GM12892 (cell line): ENCODE measurements at regions not wholly inside any gene's neighbourhood (a gene's known extent, or its start where the extent isn't known, plus 50 kb on each side); places are given as distances from the start of the nearest gene placed in this dataset.
"Not testable (repeated sequence)": the region's sequence is repeated elsewhere in the genome, so short reads cannot be mapped to it uniquely, and the experiment has no call there.

Experiments used
- POLR2A ChIP-seq: IDR thresholded peaks from 2 replicates; pipeline ENCODE4 v1.6.1; 2011; ENCODE audit warnings: low read depth, low read length, control low read depth
- TAF1 ChIP-seq: IDR thresholded peaks from 2 replicates; pipeline ENCODE4 v1.6.1; 2011; ENCODE audit warnings: low read depth, mild to moderate bottlenecking, control low read depth, low read length, borderline replicate concordance

DNA sequence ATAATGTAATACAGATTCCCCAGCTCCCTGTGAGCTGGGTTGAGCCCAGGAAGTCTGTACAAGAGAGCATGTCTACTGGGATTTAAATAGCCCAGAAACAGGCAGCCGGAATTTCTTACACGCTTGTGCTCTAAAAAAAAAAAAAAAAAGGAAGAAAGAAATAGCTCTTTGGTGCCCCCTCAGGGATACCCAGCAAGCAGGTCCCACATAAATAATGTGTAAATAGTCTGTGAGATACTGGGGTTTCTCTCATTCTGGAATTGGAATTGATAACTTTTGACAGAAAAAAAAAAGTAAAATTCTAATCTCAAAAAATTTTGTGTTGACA is 81.4 kb upstream of the SEC22B start:
- TF ChIP-seq TAF1, POLR2A: not testable (repeated sequence)
